Mesendoderm (in vitro differentiated cells): ENCODE measurements at regions not wholly inside any gene's neighbourhood (a gene's known extent, or its start where the extent isn't known, plus 50 kb on each side); places are given as distances from the start of the nearest gene placed in this dataset.

Source experiments
- DNase-seq: peaks from one replicate; pipeline ENCODE4 v3.0.0; 2013
- H2AK5ac ChIP-seq: 2 replicates; pipeline ENCODE4 v1.6.1; 2013; ENCODE audit warnings: low read length, inconsistent platforms
- H2BK120ac ChIP-seq: 2 replicates; pipeline ENCODE4 v1.6.1; 2013; ENCODE audit warnings: low read depth, mild to moderate bottlenecking, low read length, moderate library complexity, mixed read lengths
- H2BK15ac ChIP-seq: replicated peaks from 2 replicates; pipeline ENCODE4 v1.6.1; 2013; ENCODE audit warnings: low read depth, mild to moderate bottlenecking, moderate library complexity
- H2BK5ac ChIP-seq: 2 replicates; pipeline ENCODE4 v1.6.1; 2013; ENCODE audit warnings: low read length, inconsistent platforms
- H3K18ac ChIP-seq: 2 replicates; pipeline ENCODE4 v1.6.1; 2013; ENCODE audit warnings: mild to moderate bottlenecking, low read length, mixed read lengths
- H3K23ac ChIP-seq: one replicate; pipeline ENCODE4 v1.6.1; 2013; ENCODE audit warnings: low read length
- H3K27ac ChIP-seq: 2 replicates; pipeline ENCODE4 v1.5.1; 2013; ENCODE audit warnings: low read depth, mild to moderate bottlenecking, inconsistent platforms, low read length, moderate library complexity
- H3K27me3 ChIP-seq: 2 replicates; pipeline ENCODE4 v1.6.1; 2013; ENCODE audit warnings: low read length, control low read depth, mild to moderate bottlenecking, inconsistent platforms; ENCODE audit not compliant: insufficient read depth, poor library complexity
- H3K36me3 ChIP-seq: 2 replicates; pipeline ENCODE4 v1.6.1; 2013; ENCODE audit warnings: low read length, inconsistent platforms; ENCODE audit not compliant: control insufficient read depth, insufficient read depth
- H3K4ac ChIP-seq: one replicate; pipeline ENCODE4 v1.6.1; 2013; ENCODE audit warnings: low read depth, mild to moderate bottlenecking, low read length, moderate library complexity
- H3K4me1 ChIP-seq: 2 replicates; pipeline ENCODE4 v1.6.1; 2013; ENCODE audit warnings: low read depth, low read length, inconsistent platforms; ENCODE audit not compliant: control insufficient read depth
- H3K4me2 ChIP-seq: 2 replicates; pipeline ENCODE4 v1.6.1; 2013; ENCODE audit warnings: low read length
- H3K4me3 ChIP-seq: 2 replicates; pipeline ENCODE4 v1.5.1; 2013; ENCODE audit warnings: mild to moderate bottlenecking, low read length
- H3K56ac ChIP-seq: one replicate; pipeline ENCODE4 v1.6.1; 2013; ENCODE audit warnings: low read length
- H3K79me1 ChIP-seq: 2 replicates; pipeline ENCODE4 v1.6.1; 2013; ENCODE audit warnings: low read length, inconsistent platforms
- H3K79me2 ChIP-seq: 2 replicates; pipeline ENCODE4 v1.6.1; 2013; ENCODE audit warnings: mild to moderate bottlenecking, low read length; ENCODE audit not compliant: control insufficient read depth, insufficient read depth
- H3K9ac ChIP-seq: 2 replicates; pipeline ENCODE4 v1.6.1; 2013; ENCODE audit warnings: low read length, inconsistent platforms
- H4K5ac ChIP-seq: one replicate; pipeline ENCODE4 v1.6.1; 2013; ENCODE audit warnings: low read length
- H4K8ac ChIP-seq: one replicate; pipeline ENCODE4 v1.6.1; 2013; ENCODE audit warnings: low read depth, mild to moderate bottlenecking, control low read depth, low read length, moderate library complexity
- WGBS: extraction: QIAGEN DNeasy Blood & Tissue Kit; methylation state at CpG from one replicate; pipeline ENCODE4 v1.1.7; 2013; ENCODE audit warnings: low lambda C conversion rate, missing lambda C conversion rate; ENCODE audit not compliant: insufficient coverage; ENCODE audit errors: extremely low coverage; 5-methylcytosine and 5-hydroxymethylcytosine counted together

GRCh38 chr5:144896473-144896872 lies 725.8 kb downstream of the KCTD16 start:
- Histone ChIP-seq H4K5ac (no peak overlapping the region), H2AK5ac (no peak overlapping the region), H3K79me2 (no peaks in the 10 kb centered on the region), H4K8ac (no peak overlapping the region), H3K4me3 (no peak overlapping the region), H2BK15ac (no peak overlapping the region), H3K4ac (no peak overlapping the region), H3K36me3 (no peaks in the 10 kb centered on the region), H3K56ac (no peak overlapping the region), H2BK120ac (no peak overlapping the region), H3K4me1 (no peaks in the 10 kb centered on the region), H3K79me1 (no peaks in the 10 kb centered on the region), H3K4me2 (no peak overlapping the region), H3K9ac (no peak overlapping the region), H2BK5ac (no peak overlapping the region), H3K27ac (no peak overlapping the region), H3K23ac (no peak overlapping the region), H3K27me3 (no peaks in the 10 kb centered on the region), H3K18ac (no peak overlapping the region)
- DNase-seq: no peak
- WGBS: 100% methylated on average over 1 of the region's 2 CpGs

GRCh38 chr5:144886668-144887067 lies 716.0 kb downstream of the KCTD16 start:
- no peak for DNase-seq
- Histone ChIP-seq H2BK5ac (no peak overlapping the region), H3K56ac (no peak overlapping the region), H2AK5ac (no peak overlapping the region), H3K9ac (no peak overlapping the region), H3K36me3 (no peaks in the 10 kb centered on the region), H3K18ac (no peak overlapping the region), H3K27me3 (no peaks in the 10 kb centered on the region), H3K79me1 (no peaks in the 10 kb centered on the region), H4K8ac (no peak overlapping the region), H4K5ac (no peak overlapping the region), H3K4me2 (no peak overlapping the region), H3K79me2 (no peaks in the 10 kb centered on the region), H2BK15ac (no peak overlapping the region), H3K23ac (no peak overlapping the region), H3K4ac (no peak overlapping the region), H3K4me3 (no peak overlapping the region), H3K27ac (no peak overlapping the region), H2BK120ac (no peak overlapping the region), H3K4me1 (no peaks in the 10 kb centered on the region)
- no CpG with 5 or more reads among the region's 1 CpG for WGBS

GRCh38 chr5:144882739-144883283 lies 712.1 kb downstream of the KCTD16 start:
- no peak overlapping the region for H3K18ac ChIP-seq
- H3K9ac ChIP-seq: no peak overlapping the region
- no peak for DNase-seq
- no peaks in the 10 kb centered on the region for H3K79me2 ChIP-seq
- H4K5ac ChIP-seq: no peak overlapping the region
- no peaks in the 10 kb centered on the region for H3K4me1 ChIP-seq
- no peak overlapping the region for H3K4ac ChIP-seq
- no peak overlapping the region for H3K4me2 ChIP-seq
- no peak overlapping the region for H2BK15ac ChIP-seq
- H3K4me3 ChIP-seq: no peak overlapping the region
- no peaks in the 10 kb centered on the region for H3K79me1 ChIP-seq
- H2BK120ac ChIP-seq: no peak overlapping the region
- H2AK5ac ChIP-seq: no peak overlapping the region
- no CpG with 5 or more reads among the region's 3 CpGs for WGBS
- H3K36me3 ChIP-seq: no peaks in the 10 kb centered on the region
- H3K27me3 ChIP-seq: no peaks in the 10 kb centered on the region
- H3K23ac ChIP-seq: no peak overlapping the region
- H3K56ac ChIP-seq: no peak overlapping the region
- no peak overlapping the region for H2BK5ac ChIP-seq
- H3K27ac ChIP-seq: no peak overlapping the region
- no peak overlapping the region for H4K8ac ChIP-seq

GRCh38 chr5:144880513-144880912 lies 709.8 kb downstream of the KCTD16 start:
- no peak overlapping the region for H3K4me3 ChIP-seq
- no peak overlapping the region for H4K8ac ChIP-seq
- H4K5ac ChIP-seq: no peak overlapping the region
- no peaks in the 10 kb centered on the region for H3K79me2 ChIP-seq
- H2AK5ac ChIP-seq: no peak overlapping the region
- H3K56ac ChIP-seq: no peak overlapping the region
- no peak overlapping the region for H3K9ac ChIP-seq
- no peak overlapping the region for H2BK15ac ChIP-seq
- H2BK120ac ChIP-seq: no peak overlapping the region
- no peaks in the 10 kb centered on the region for H3K36me3 ChIP-seq
- H3K23ac ChIP-seq: no peak overlapping the region
- no peak for DNase-seq
- no peaks in the 10 kb centered on the region for H3K27me3 ChIP-seq
- no peak overlapping the region for H3K27ac ChIP-seq
- no peak overlapping the region for H3K4me2 ChIP-seq
- no peaks in the 10 kb centered on the region for H3K79me1 ChIP-seq
- no peak overlapping the region for H3K4ac ChIP-seq
- H3K18ac ChIP-seq: no peak overlapping the region
- H3K4me1 ChIP-seq: no peaks in the 10 kb centered on the region
- WGBS: no CpG with 5 or more reads among the region's 2 CpGs
- H2BK5ac ChIP-seq: no peak overlapping the region

- H4K5ac ChIP-seq: no peak overlapping the region
Measured at GRCh38 chr5:144876990-144877389, 706.3 kb downstream of the KCTD16 start.

GRCh38 chr5:144873076-144873475 lies 702.4 kb downstream of the KCTD16 start:
- Histone ChIP-seq H3K27ac (no peak overlapping the region), H3K18ac (no peak overlapping the region), H3K27me3 (no peaks in the 10 kb centered on the region), H2BK120ac (no peak overlapping the region), H3K4me3 (no peak overlapping the region), H3K9ac (no peak overlapping the region), H3K36me3 (no peaks in the 10 kb centered on the region), H3K4me1 (no peaks in the 10 kb centered on the region), H2BK5ac (no peak overlapping the region), H4K8ac (no peak overlapping the region), H3K79me2 (no peaks in the 10 kb centered on the region), H3K4ac (no peak overlapping the region), H2BK15ac (no peak overlapping the region), H4K5ac (no peak overlapping the region), H3K23ac (no peak overlapping the region), H3K79me1 (no peaks in the 10 kb centered on the region), H2AK5ac (no peak overlapping the region), H3K56ac (no peak overlapping the region), H3K4me2 (no peak overlapping the region)
- WGBS: no CpG with 5 or more reads among the region's 2 CpGs
- no peak for DNase-seq

More at GRCh38 chr5:144876990-144877389, 706.3 kb downstream of the KCTD16 start:
- Histone ChIP-seq H2BK5ac (no peak overlapping the region), H3K27ac (no peak overlapping the region), H3K79me1 (no peaks in the 10 kb centered on the region), H4K8ac (no peak overlapping the region), H2BK15ac (no peak overlapping the region), H3K9ac (no peak overlapping the region), H3K79me2 (no peaks in the 10 kb centered on the region), H3K4me3 (no peak overlapping the region), H3K18ac (no peak overlapping the region), H3K36me3 (no peaks in the 10 kb centered on the region), H3K23ac (no peak overlapping the region), H2BK120ac (no peak overlapping the region), H3K4me2 (no peak overlapping the region), H3K27me3 (no peaks in the 10 kb centered on the region), H3K4ac (no peak overlapping the region), H3K4me1 (no peaks in the 10 kb centered on the region), H2AK5ac (no peak overlapping the region), H3K56ac (no peak overlapping the region)
- no peak for DNase-seq
